GM10248 (cell line): ENCODE measurements at regions not wholly inside any gene's neighbourhood (a gene's known extent, or its start where the extent isn't known, plus 50 kb on each side); places are given as distances from the start of the nearest gene placed in this dataset.

Experiments
- CTCF ChIA-PET: fragments of 300-600 bp; sonication (Branson Sonifier 250); formaldehyde crosslinking; extraction: SDS; loops from one replicate; lab custom pipeline; 2021; ENCODE audit warnings: antibody characterized with exemption; lab: Yijun Ruan, JAX
- POLR2A ChIA-PET: fragments of 350-650 bp; sonication (Branson Sonifier 250); formaldehyde crosslinking; extraction: SDS; loops from one replicate; lab custom pipeline; 2020; ENCODE audit warnings: antibody characterized with exemption; lab: Yijun Ruan, JAX
- DNase-seq: peaks from one replicate; pipeline ENCODE4 v3.0.0; 2012; ENCODE audit errors: extremely low spot score
- TF ChIP-seq, protein P1 (sequence below): IDR thresholded peaks from 2 replicates; pipeline ENCODE4 v1.5.1; 2012; ENCODE audit warnings: mild to moderate bottlenecking, low read depth; ENCODE audit errors: extremely low read depth, missing control alignments, control extremely low read depth

- CTCF ChIA-PET = interaction anchor here (1.4 kb wide), 1 partner anchor 484 kb away, joined by 4 read pairs; no protein-coding TSS in a partner anchor
- no peak for DNase-seq
- POLR2A ChIA-PET = no interaction called here
- TF ChIP-seq, protein P1, sequence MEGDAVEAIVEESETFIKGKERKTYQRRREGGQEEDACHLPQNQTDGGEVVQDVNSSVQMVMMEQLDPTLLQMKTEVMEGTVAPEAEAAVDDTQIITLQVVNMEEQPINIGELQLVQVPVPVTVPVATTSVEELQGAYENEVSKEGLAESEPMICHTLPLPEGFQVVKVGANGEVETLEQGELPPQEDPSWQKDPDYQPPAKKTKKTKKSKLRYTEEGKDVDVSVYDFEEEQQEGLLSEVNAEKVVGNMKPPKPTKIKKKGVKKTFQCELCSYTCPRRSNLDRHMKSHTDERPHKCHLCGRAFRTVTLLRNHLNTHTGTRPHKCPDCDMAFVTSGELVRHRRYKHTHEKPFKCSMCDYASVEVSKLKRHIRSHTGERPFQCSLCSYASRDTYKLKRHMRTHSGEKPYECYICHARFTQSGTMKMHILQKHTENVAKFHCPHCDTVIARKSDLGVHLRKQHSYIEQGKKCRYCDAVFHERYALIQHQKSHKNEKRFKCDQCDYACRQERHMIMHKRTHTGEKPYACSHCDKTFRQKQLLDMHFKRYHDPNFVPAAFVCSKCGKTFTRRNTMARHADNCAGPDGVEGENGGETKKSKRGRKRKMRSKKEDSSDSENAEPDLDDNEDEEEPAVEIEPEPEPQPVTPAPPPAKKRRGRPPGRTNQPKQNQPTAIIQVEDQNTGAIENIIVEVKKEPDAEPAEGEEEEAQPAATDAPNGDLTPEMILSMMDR = no peak
These were observed 173.5 kb downstream of the LMBRD1 start for GRCh38 chr6:69623357-69623756.

DNA sequence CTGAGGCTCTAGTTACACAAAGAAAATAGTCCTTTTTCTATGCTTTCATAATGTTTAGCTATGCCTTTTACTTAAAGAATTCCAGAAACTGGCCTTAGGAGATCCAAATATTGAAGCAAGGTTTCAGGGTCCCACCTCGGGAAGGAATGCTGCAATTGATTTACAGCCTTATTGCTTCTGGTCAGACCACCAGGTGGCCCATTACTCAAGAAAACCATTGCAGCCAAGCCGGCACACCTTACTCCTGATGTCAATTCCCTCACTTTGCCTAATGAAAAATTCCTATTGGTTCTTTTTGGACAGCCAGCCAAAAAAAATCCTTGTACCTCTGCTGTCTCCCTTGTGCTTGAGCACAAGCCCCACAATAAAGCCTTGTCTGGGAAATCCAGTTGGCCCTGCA is 173.9 kb downstream of the LMBRD1 start:
- ChIA-PET POLR2A (no interaction called here), CTCF (interaction anchor here (1.4 kb wide), 1 partner anchor 485 kb away, joined by 4 read pairs; no protein-coding TSS in a partner anchor)
- no peak for DNase-seq
- TF ChIP-seq, protein P1 = no peak

GRCh38 chr6:69622230-69622629 is 174.6 kb downstream of the LMBRD1 start:
- TF ChIP-seq, protein P1 = no peak
- DNase-seq = no peak
- ChIA-PET POLR2A (no interaction called here), CTCF (interaction anchor here (1.4 kb wide), 1 partner anchor 485 kb away, joined by 4 read pairs; no protein-coding TSS in a partner anchor)

DNA sequence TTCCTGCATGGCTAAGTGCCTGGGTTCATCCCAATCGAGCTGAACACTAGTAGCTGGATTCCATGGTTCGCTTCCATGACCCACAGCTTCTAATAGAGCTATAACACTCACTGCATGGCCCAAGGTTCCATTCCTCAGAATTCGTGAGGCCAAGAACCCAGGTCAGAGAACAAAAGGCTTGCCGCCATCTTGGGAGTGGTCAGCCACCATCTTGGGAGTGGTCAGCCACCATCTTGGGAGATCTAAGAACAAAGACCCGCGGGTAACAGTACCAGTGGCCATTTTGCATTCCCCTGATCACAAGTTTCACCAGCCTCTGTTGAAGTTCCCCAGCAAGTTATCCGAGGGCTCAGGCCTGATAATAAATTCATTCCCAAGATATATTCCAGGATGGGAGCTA is 179.6 kb downstream of the LMBRD1 start:
- DNase-seq = no peak
- CTCF ChIA-PET = interaction anchor here (1.5 to 2.5 kb wide), 5 partner anchors 8 to 24 kb away, joined by 4 to 6 read pairs (median 4); no protein-coding TSS in a partner anchor
- POLR2A ChIA-PET = no interaction called here
- TF ChIP-seq, protein P1 = no peak

DNA sequence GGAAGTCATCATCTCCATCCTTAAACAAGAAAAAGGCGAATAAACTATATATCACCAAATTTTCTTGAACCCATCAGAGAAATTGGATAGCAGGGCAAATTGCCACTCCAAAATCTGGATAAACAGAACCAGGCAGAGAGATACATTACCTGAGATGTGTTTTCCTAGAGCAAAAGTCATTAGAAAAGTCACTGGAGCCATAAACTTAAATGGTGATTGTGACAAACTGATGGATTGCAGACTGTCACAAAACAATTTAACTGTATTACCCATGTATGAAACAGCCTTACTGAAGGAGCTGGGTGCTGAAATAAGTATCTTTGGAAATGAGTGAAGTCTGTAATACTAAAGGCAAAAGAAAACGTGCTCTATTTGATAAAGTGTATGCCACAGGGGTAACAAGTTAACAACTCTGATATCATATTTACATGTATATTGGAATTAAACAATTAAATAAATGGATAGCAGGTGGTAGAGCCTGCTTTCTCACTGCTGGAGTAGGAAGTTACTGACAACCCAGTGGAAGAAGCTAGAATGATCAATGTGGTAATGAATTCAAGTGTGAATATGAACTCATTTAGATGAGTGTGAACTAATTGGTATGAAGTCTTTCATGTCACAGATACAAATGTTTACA is 186.9 kb downstream of the LMBRD1 start:
- ChIA-PET POLR2A (no interaction called here), CTCF (interaction anchor here (1.3 kb wide), 2 partner anchors 8 to 11 kb away, joined by 3 to 6 read pairs; no protein-coding TSS in a partner anchor)
- TF ChIP-seq, protein P1 = no peak
- no peak for DNase-seq

- TF ChIP-seq, protein P1 = no peak
- DNase-seq = no peak
- CTCF ChIA-PET = interaction anchor here (1.1 kb wide), 1 partner anchor 14 kb away, joined by 3 read pairs; no protein-coding TSS in a partner anchor
- POLR2A ChIA-PET = no interaction called here
These were observed 195.7 kb downstream of the LMBRD1 start for GRCh38 chr6:69601132-69601531.
